HUDEP-2 (cell line): ENCODE measurements at regions not wholly inside any gene's neighbourhood (a gene's known extent, or its start where the extent isn't known, plus 50 kb on each side); places are given as distances from the start of the nearest gene placed in this dataset.

Source experiments
- DNase-seq, 76 experiments: peaks; one replicate each; lab custom pipeline; 2025; ENCODE audit not compliant: unreplicated experiment in 76 of 76; lab: John Stamatoyannopoulos, UW

DNA sequence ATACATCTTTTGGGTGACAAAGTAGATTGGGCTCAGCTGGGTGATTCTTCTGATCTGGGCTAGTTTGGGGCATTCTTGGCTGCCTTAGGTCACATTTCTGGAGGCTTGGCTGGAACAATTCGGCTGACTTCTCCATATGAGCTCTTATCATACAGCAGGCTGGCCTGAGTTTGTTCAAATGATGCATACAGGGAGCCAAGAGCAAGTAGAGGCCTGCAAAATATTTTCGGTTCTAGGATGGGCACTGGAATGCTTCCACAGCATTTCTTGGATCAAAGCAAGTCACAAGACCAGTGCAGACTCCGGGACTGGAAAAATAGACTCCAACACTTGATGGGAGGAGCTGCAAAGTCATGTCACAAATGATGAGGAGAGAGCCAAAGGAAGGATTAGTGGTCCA, 98.4 kb downstream of the SCG2 start:
- no peak for DNase-seq

DNA sequence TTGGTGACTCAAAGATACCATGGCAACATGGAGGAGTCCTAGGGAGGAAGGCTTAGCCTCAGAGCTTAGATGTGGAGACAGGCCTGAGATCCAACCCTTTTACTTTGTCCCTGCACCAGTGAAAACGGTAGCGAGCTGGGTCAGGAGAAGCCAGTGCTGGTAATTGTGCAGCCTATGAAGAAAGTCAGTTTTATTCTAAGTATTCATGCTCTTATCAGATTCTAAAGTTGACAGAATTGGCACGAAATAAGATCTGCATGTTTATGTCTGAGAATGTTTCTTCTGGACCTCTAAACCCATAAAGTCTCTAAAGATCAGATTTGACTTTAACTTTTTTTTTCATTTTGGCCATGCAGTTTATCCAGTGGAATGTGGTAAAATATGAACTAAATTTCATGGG, 93.8 kb downstream of the SCG2 start:
- no peak for DNase-seq

DNA sequence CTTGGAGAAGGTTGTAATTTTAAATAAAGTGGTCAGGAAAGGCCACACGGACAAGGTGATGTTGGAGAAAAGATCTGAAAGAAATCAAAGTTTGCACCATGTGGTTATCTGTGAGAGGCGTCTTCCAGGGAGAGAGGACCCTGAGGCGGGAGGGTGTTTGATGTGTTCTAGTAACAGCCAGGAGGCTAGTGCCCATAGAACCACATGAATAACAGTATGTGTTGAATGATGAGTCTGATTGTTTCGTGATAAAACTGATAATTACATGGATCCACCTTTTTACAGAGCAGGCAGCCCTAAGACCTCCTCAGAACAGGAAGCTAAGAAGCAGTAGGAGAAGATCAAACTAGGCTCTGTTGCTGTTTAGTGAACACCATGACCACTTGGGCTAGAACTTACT, 91.4 kb downstream of the SCG2 start:
- DNase-seq = no peak

DNA sequence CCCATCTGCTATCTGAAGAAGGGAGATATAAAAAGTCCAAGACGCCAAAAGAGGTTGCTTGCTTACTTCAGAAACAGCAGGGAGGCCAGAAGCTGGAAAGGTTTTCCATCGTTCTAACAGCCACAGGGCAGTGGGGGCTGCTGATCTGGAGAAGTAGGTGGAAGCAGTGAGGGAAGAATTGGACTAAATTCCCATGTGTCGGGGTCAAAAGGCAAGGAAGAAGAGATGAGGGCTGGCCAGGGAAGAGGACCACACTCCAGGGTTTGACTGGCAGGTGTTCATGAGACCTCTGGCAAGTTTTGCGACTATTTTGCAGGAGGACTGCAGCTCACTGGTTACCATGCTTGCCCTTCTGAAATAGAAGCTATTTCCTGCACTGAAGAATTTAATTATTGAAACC, 91.0 kb downstream of the SCG2 start:
- DNase-seq = no peak

DNA sequence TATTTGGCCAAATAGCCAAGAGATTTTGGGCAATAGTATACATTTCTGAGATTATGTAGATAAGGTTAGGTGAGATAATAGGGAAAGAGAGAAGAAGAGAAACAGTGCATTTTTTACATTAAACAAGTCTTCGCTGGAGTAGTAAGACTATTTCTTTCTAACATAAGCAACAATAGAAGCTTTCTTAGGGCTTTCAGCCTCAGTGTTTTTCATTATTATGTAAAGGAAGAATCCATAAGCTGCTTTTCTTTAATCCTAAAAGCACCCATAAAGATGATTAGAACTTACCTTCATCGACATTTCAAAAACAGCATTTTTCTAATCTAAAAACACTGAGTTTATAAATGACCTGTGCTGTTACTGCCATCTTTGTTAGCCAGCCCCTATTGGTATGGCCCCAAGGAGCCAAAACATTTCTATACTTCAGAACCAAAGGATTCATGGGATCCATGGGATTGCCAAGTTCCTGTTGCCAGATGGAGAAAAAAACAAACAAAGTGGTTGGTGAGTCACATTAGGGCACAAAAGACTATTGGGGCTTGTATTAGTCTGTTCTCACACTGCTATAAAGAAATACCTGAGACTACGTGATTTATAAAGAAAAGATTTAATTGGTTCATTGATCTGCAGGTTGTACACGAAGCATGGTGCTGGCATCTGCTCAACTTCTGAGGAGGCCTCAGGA, 88.2 kb downstream of the SCG2 start:
- DNase-seq = no peak

DNA sequence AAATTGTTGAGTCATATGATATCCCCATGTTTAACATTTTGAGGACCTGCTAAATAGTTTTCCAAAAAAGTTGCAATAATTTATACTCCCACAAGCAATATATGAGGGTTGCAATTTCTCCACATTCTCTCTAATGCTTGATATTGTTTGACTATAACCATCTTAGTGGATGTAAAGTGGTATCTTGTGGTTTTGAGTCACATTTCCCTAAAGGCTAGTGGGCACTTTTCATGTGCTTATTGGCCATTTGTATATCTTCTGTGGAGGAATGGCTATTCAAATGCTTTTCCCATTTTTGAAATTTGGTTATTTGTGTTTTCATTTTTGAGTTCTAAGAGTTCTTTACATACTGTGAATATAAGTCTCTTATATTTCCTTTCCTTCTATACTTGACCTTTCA, 82.7 kb downstream of the SCG2 start:
- DNase-seq = no peak

DNA sequence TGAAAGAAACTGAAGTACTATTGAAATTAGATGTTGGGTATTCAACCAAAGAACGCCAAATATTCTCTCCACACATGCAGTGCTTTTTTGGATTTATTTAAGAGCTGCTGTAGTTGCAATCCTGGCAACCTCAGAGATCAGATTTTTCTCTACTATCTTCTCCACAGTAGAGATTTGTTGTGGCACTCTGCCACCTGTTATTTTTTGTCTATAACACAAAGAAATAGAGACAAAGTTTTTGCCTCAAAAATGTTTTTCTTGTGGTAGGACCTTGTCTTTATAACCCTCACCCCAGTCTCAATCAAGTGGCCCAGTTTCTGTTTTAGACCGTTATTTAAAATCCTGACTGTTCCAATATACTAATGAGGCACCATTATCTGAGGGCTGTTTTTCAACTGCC, 79.4 kb downstream of the SCG2 start:
- no peak for DNase-seq

DNA sequence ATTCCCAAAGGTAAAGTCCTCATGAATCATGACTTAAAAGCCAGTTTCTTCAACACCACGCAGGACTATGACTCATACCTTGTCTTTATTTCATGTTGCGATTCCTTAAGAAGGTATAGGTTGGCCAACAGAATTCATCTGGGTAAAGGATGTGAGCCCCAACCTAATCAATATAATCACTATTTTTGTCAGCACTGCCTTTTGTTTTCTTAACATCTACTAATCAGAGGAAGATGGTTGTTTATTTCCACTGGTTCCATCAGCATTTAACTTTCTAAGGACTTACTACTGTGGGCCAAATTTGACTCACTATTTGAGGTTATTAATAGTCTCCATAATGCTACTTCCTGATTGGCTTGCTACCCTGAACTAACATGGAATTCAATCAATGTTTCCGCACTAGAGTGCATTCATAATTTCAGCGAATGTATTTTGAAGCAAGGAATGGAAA, 78.6 kb downstream of the SCG2 start:
- DNase-seq = no peak

DNA sequence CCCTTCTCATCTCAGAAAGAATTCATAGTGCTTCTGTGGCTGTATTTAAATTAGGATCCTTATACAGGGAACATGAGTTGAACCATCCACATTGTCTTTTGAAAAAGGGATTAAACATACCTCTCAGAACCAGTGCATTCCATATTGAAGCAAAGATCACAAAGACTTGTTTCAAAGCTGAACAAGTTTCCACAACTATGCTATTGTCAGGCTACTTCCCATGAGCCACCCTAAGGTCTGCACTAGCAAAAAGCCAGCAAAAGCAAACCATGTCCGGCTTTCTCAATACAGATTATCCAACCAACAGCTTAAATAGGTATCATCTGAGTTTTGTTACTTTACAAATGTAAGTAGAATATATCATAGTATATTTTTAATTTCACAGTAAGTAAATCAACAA, 78.1 kb downstream of the SCG2 start:
- no peak for DNase-seq

DNA sequence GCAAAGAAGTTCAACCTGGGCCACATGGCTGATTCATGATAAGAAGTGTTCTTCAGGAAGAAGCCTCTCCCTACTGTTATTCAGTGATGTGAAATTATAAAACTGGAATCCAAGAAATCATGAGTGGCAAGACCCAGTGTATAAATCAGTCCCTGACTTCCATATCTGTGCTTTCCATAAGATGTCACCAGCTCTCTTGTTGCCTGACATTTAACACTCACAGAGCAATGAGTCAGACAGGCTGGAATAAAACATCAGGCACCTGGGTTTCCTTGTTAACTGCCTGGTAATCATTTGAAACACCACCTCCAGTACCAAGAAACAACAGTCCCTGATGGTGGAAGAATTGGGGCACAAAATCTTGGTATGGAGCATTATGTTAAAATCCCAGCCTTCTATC, 76.1 kb downstream of the SCG2 start:
- no peak for DNase-seq

DNA sequence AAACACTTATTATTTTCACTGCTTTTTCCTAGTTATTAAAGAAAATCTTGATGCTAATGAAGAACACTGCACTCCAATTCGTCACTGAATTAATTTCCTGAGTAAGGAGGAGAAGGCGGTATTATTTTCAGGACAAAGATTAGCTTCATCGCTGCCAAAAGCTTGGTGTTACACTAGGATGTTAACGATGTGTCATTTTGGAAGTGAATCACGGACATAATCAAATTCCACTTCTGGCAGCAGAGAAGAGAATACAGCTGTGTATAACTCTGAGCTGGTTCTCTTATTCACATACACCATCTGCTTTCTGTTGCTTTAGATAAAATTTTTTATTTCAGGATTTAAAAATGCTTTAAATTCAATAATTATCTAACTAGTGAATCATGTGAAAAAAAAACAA, 74.1 kb downstream of the SCG2 start:
- no peak for DNase-seq

DNA sequence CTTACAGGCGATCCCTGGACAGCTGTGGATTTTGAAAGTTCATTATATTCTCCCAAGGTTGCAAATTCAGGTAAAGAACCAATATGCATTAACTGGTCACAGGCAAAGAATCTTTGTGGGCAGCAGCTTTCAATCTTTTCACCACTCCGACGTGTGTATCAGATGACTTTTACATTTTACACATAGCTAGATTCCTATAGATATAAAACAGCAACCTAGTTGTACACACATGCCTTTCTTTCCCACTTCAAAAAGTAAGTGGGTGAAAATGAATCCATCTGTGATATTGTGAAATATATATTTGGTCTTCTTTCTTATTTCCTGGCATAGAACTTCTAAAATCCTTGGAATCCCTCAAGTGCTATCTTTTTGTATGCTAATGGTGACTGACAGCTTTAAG, 72.5 kb downstream of the SCG2 start:
- DNase-seq = no peak

DNA sequence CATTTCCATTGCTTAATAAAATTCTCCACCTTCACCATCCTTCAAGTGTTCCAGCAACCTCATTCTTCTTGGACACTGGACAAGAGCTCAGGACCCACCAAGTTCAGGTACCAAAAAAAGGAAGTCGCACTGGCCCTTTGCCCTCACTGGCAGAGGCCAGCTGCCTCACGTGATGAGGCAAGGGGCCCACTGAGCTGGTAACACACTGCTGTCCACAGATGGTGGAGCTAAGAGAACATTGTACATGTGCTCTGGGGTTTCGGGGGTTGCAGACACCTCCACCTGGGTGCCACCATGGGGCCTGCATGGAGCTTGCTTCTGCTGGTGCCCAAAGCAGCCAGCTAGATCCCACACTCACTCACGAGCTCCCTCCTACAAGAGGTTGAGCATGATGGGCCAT, 71.3 kb downstream of the SCG2 start:
- DNase-seq = no peak

DNA sequence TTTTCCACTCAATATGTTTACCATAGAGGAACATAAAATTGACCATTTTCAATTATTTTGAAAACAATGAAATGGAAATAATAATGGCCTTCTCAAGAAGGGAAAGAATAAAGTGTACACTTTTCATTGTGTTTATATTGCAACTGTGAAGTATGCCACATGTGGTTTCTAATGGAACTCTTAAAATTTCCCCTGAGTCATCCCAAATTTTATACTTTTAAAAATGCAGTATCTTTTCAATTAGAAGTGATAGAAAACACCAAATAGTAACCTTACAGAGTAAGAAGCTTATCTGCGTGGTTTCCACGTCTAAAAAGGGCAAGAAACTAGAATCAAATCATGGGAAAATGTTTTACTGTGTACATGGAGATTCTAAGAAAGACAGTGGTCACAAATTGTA, 70.0 kb downstream of the SCG2 start:
- no peak for DNase-seq

DNA sequence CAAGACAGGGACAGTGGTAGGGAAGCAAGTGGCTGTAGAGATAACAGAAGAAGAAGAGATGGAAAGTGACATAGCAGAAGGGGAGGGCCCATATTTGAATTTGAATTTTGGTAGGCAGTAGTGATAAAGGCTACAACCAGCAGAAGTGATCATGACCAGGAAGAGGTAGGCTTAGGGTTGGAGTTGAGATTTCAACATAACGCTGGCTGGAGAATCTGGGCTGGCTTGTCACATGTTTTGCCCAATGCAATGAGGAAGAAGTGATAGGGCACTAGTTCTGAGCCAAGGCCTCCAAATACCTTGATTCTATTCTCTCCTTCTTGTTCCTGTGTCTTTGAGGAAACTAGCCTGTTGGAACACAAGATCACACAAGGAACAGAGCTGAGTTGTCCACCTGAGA, 69.4 kb downstream of the SCG2 start:
- DNase-seq = no peak

DNA sequence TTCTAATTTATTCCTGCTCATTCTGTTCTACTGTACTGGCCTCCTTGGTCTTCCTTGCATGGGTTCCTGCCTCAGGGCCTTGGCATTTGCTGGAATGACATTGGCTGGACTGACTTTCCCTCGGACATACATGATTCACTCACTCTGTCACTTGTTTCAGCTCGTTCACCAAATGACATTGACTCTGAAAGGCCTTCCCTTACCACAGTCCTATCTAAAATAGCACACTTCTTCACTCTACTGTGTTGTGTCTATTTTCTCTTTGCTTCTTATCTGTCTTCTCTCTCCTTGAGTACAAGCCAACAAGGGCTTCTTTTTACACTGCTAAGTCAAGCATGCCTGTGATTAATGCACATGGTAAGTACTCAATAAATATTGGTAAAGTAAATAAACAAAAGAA, 65.6 kb downstream of the SCG2 start:
- DNase-seq = no peak

DNA sequence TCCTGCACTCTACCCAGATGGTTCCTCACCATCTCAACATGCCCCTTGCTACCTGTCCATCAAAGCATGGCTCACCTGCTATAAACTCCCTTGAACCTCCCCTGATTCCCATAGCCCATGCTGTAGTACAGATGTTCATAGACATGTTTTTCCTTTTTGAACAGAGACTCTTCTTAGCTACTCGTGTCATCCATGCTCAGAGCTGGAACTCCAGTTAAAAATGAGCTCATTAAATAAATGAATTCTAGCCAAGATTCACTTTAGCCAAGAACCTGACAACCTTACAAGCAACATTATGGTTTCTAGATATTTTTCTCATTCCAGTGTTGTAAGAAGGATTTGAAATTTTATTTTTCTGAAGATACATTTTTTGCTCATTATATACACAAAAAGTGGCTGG, 65.0 kb downstream of the SCG2 start:
- DNase-seq = no peak

DNA sequence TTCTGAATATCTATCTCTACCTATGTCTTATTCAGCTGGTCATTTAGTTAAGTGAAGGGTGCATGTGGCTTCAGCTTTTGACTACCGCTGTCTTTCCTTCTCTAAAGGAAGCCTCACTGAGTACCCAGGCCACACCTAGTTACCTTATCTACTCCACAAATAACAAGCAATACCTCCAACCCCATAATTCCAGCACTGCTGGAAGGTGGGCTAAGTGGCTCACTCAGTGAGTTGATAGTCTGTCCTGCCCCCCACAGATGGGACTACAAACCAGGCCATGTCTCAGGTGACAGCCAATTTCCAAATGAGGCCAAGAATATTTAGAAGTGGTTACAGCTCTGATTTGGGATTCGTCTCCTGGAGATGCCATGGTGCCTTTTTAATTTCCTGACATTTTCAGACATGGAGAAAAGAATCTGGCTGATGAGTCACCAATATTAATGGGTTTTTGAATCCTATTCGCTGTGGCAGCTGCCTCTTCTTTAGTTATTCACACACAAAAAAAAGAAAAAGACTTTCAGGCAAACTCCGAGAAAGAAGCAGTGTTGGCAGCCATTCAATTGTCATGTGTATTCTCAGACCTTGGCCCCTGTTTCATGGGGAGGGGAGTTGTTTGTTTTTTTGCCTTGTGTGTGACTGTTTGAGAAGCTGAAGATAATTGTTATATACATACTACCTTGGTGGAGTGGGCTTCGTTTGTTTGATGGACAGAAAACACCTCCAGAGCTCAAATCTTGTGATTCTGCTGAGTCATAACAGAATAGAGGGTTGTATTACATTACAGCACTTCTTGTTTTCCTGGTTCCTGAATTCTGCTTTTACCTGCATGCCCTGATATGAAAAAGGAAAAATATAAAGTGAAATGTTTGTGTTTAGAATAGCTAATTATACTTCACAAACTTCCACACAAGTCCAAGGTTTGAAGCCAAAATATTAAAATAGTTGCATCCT, 64.2 kb downstream of the SCG2 start:
- DNase-seq = no peak

DNA sequence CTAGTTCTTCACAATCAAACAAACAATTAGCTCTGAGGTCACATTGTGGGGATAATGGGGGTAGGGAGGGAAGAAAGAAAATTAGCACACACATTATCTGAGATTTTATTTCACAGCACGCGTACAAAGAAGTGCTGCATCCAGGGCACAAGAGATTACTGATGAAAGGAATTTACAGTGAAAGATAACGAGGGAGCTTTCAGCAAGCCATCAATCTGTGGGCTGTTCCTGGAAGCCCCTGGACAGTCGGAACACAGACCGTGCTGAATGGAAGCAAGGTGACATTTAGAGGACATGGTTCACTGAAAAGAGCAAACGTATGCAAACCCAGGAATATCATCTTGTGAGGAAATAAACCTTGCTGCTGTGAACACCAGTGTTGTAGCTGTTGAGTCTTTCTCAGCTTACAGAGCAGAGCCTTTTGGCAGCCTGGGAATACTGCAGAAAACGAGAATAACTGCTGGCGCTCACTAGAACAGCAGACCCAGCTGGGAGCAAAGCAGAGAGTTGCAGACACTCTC, 63.2 kb downstream of the SCG2 start:
- DNase-seq = no peak

DNA sequence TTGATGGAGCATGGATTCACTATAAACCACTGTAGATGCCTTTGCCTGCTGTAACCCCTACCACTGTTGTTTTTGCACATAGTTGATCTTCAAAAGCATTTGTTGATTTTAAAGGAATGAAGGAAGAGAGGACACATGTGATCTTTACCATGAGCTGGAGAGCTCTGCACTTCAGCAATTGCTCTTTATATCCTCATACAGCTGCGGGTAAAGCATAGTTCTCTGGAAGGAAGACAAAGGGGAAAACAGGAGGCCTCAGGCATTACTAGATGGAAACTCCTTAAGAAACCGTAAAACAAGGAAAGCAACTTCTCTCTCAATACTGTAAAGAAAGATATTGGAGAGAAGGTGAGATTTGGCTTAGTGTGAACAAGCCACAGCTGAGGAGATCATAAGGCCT, 60.6 kb downstream of the SCG2 start:
- DNase-seq = no peak

DNA sequence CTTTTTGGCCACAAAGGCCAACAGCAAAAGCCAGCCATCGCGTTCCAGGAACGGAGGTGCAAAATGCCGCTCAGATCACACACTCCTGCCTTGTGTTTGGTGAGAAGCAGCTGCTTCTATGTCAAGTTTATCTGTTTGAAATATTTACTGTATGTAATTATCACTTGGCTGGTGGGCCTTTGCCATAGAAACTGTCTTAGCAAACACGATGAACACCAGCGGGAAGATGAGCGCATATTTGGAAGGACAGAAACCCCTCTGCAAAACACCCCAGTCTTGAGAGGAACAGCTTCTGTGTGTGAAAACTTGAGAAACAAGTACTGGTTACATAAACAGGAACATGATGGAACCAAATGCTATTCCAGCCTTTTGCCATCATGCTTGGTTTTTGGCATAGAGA, 59.7 kb downstream of the SCG2 start:
- DNase-seq = no peak

DNA sequence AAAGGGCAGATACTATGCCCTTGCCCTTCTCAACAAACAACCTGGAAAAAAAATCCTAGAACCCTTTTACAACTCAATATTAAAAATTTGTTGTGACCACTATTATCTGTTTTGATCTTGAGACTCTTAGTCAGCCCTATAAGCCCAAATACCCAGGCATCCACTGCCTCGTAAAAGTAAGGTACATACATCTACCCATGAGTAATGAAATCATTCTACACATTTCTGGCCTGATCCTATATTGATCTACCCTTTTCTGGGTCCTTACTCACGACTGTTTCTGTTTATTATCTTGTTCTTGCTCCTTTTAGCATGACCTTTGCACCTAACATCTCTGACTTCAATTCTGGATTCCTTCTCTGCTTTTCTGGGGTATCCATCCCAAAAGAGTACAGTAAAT, 56.8 kb downstream of the SCG2 start:
- DNase-seq = no peak
